HPDE6-E6E7 (cell line): ENCODE measurements at regions not wholly inside any gene's neighbourhood (a gene's known extent, or its start where the extent isn't known, plus 50 kb on each side); places are given as distances from the start of the nearest gene placed in this dataset.

ENCODE experiments used
- DNase-seq: peaks from one replicate; pipeline ENCODE4 v3.0.0; 2011; ENCODE audit warnings: missing footprints; ENCODE audit errors: extremely low spot score

- no peak for DNase-seq
Measured at GRCh38 chr5:5592541-5592940, 170.1 kb downstream of the ICE1 start.

GRCh38 chr5:5591567-5591966 lies 169.1 kb downstream of the ICE1 start:
- DNase-seq = no peak

GRCh38 chr5:5589857-5590256 lies 167.4 kb downstream of the ICE1 start:
- no peak for DNase-seq

- DNase-seq = no peak
Measured at GRCh38 chr5:5588887-5589826, 166.7 kb downstream of the ICE1 start.

- no peak for DNase-seq
Measured at GRCh38 chr5:5588386-5588785, 165.9 kb downstream of the ICE1 start.

GRCh38 chr5:5587474-5587873 lies 165.0 kb downstream of the ICE1 start:
- no peak for DNase-seq

GRCh38 chr5:5586721-5587120 lies 164.2 kb downstream of the ICE1 start:
- no peak for DNase-seq

- DNase-seq = no peak
Measured at GRCh38 chr5:5585751-5586341, 163.4 kb downstream of the ICE1 start.

GRCh38 chr5:5584751-5585150 lies 162.3 kb downstream of the ICE1 start:
- no peak for DNase-seq

- no peak for DNase-seq
Measured at GRCh38 chr5:5584236-5584745, 161.8 kb downstream of the ICE1 start.

GRCh38 chr5:5583832-5584231 lies 161.4 kb downstream of the ICE1 start:
- no peak for DNase-seq

GRCh38 chr5:5583023-5583765 lies 160.7 kb downstream of the ICE1 start:
- no peak for DNase-seq

- DNase-seq = no peak
Measured at GRCh38 chr5:5581080-5581479, 158.6 kb downstream of the ICE1 start.

- DNase-seq = no peak
Measured at GRCh38 chr5:5576744-5577143, 154.3 kb downstream of the ICE1 start.

- no peak for DNase-seq
Measured at GRCh38 chr5:5575461-5575860, 153.0 kb downstream of the ICE1 start.

GRCh38 chr5:5573798-5574380 lies 151.4 kb downstream of the ICE1 start:
- no peak for DNase-seq

- no peak for DNase-seq
Measured at GRCh38 chr5:5572976-5573797, 150.7 kb downstream of the ICE1 start.

GRCh38 chr5:5572010-5572865 lies 149.8 kb downstream of the ICE1 start:
- DNase-seq = no peak

- DNase-seq = no peak
Measured at GRCh38 chr5:5570646-5571045, 148.2 kb downstream of the ICE1 start.

- DNase-seq = no peak
Measured at GRCh38 chr5:5564898-5565297, 142.4 kb downstream of the ICE1 start.
